AG04450 (cell line): ENCODE measurements at regions not wholly inside any gene's neighbourhood (a gene's known extent, or its start where the extent isn't known, plus 50 kb on each side); places are given as distances from the start of the nearest gene placed in this dataset.

ENCODE experiments used
- CTCF ChIA-PET: fragments of 300-600, 350-600 bp; formaldehyde crosslinking; extraction: SDS; loops from one replicate; lab custom pipeline; 2022; ENCODE audit warnings: antibody characterized with exemption, inconsistent platforms; lab: Charles Lee
- POLR2A ChIA-PET: fragments of 350-600 bp; formaldehyde crosslinking; extraction: SDS; loops from one replicate; lab custom pipeline; 2021; ENCODE audit warnings: antibody characterized with exemption, inconsistent platforms; lab: Yijun Ruan, JAX
- DNase-seq: peaks from one replicate; pipeline ENCODE4 v3.0.0-alpha.2; 2011; ENCODE audit warnings: low read depth, low spot score
- H3K27ac ChIP-seq: one replicate; pipeline ENCODE4 v1.5.1; 2012; ENCODE audit warnings: low read depth, low read length, control low read depth
- H3K27me3 ChIP-seq: one replicate; pipeline ENCODE4 v1.6.0; 2012; ENCODE audit warnings: low read length; ENCODE audit not compliant: control insufficient read depth, insufficient read depth
- H3K4me3 ChIP-seq: 2 replicates; pipeline ENCODE4 v1.5.1; 2011; ENCODE audit warnings: mild to moderate bottlenecking, low read depth, low read length, control low read depth
- H3K9me3 ChIP-seq: 2 replicates; pipeline ENCODE4 v1.5.1; 2012; ENCODE audit warnings: low read length; ENCODE audit not compliant: control insufficient read depth, insufficient read depth
- CTCF ChIP-seq: IDR thresholded peaks from 2 replicates; pipeline ENCODE4 v1.5.1; 2011; ENCODE audit warnings: low read depth, low read length, control low read depth, inconsistent platforms

GRCh38 chr2:67642046-67642382, 244.9 kb downstream of the ETAA1 start:
- no peak overlapping the region for H3K27ac ChIP-seq
- POLR2A ChIA-PET, result no interaction called here
- CTCF ChIA-PET, result no interaction called here

GRCh38 chr2:67642961-67643360, 245.8 kb downstream of the ETAA1 start:
- no peaks in the 10 kb centered on the region for H3K27me3 ChIP-seq
- ChIA-PET POLR2A (interaction anchor here (0.7 kb wide), 1 partner anchor 28 kb away, joined by 7 read pairs; no protein-coding TSS in a partner anchor), CTCF (no interaction called here)
- no peak overlapping the region for H3K4me3 ChIP-seq
- H3K27ac ChIP-seq, result no peak overlapping the region
- TF ChIP-seq CTCF, result no peak
- DNase-seq, result no peak
- peaks cover 11% of the 10 kb centered on the region for H3K9me3 ChIP-seq

More at GRCh38 chr2:67642046-67642382, 244.9 kb downstream of the ETAA1 start:
- no peaks in the 10 kb centered on the region for H3K27me3 ChIP-seq
- H3K9me3 ChIP-seq, result peaks cover 9% of the 10 kb centered on the region
- H3K4me3 ChIP-seq, result no peak overlapping the region
- DNase-seq, result no peak
- no peak for TF ChIP-seq CTCF

- H3K9me3 ChIP-seq, result peaks cover 11% of the 10 kb centered on the region
- ChIA-PET CTCF (interaction anchor here (0.5 to 1.5 kb wide), 2 partner anchors 11 to 385 kb away, joined by 3 to 4 read pairs; no protein-coding TSS in a partner anchor), POLR2A (no interaction called here)
- no peak overlapping the region for H3K27ac ChIP-seq
- no peak overlapping the region for H3K4me3 ChIP-seq
- no peaks in the 10 kb centered on the region for H3K27me3 ChIP-seq
- no peak for DNase-seq
- TF ChIP-seq CTCF, result no peak
Observed at GRCh38 chr2:67645280-67646138, 248.4 kb downstream of the ETAA1 start.

- no peak for TF ChIP-seq CTCF
- DNase-seq, result no peak
- no peaks in the 10 kb centered on the region for H3K27me3 ChIP-seq
- H3K27ac ChIP-seq, result no peak overlapping the region
- H3K9me3 ChIP-seq, result peaks cover 11% of the 10 kb centered on the region
- ChIA-PET POLR2A (no interaction called here), CTCF (interaction anchor here (1.5 kb wide), 1 partner anchor 384 kb away, joined by 3 read pairs; no protein-coding TSS in a partner anchor)
- no peak overlapping the region for H3K4me3 ChIP-seq
Observed at GRCh38 chr2:67646714-67647333, 249.7 kb downstream of the ETAA1 start.
